ENCODE measurements at regions not wholly inside any gene's neighbourhood (a gene's known extent, or its start where the extent isn't known, plus 50 kb on each side); places are given as distances from the start of the nearest gene placed in this dataset.

DNA sequence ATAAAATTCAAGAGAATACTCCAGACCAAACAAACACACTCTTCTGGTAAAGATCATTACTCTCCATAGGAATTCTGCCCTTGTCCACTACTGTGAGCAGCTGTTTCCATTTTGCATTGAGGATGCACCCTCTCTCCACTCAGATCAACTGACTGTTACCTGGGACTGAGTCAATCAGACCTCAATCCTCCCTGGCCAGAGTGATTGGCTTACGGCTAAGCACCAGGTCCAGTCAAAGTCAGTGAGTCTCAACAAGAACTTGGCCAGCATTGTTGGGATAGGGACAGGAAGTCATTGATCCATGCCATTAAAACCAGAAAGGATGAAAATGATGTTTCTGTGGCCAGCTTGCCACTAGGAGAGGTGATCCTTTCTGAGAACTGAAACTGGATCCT lies 79.7 kb downstream of the WNT5A start:
- H3K27ac ChIP-seq, result no peak overlapping the region
- no peak overlapping the region for H3K4me3 ChIP-seq
- H3K4me1 ChIP-seq (replicated peaks in 1 of 2), result no peaks in the 10 kb centered on the region
- no peaks in the 10 kb centered on the region for H3K36me3 ChIP-seq (replicated peaks in 1 of 2)
- H3K9me3 ChIP-seq (replicated peaks in 1 of 3), result peaks cover 0 to 3% (median 0%) of the 10 kb centered on the region in 3 donors
- WGBS, 4 donors, result 92 to 100% (median 98%) methylated on average over 1 of the region's 1 CpG
- H3K27me3 ChIP-seq, result no peaks in the 10 kb centered on the region
- intact Hi-C loops (cut with DNase I), result no loop called here
- DNase-seq, result no peak
- TF ChIP-seq POLR2A (IDR thresholded peaks at IDR 0.05), result no peak
- TF ChIP-seq, protein P1, sequence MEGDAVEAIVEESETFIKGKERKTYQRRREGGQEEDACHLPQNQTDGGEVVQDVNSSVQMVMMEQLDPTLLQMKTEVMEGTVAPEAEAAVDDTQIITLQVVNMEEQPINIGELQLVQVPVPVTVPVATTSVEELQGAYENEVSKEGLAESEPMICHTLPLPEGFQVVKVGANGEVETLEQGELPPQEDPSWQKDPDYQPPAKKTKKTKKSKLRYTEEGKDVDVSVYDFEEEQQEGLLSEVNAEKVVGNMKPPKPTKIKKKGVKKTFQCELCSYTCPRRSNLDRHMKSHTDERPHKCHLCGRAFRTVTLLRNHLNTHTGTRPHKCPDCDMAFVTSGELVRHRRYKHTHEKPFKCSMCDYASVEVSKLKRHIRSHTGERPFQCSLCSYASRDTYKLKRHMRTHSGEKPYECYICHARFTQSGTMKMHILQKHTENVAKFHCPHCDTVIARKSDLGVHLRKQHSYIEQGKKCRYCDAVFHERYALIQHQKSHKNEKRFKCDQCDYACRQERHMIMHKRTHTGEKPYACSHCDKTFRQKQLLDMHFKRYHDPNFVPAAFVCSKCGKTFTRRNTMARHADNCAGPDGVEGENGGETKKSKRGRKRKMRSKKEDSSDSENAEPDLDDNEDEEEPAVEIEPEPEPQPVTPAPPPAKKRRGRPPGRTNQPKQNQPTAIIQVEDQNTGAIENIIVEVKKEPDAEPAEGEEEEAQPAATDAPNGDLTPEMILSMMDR (IDR thresholded peaks at IDR 0.05), result no peak

DNA sequence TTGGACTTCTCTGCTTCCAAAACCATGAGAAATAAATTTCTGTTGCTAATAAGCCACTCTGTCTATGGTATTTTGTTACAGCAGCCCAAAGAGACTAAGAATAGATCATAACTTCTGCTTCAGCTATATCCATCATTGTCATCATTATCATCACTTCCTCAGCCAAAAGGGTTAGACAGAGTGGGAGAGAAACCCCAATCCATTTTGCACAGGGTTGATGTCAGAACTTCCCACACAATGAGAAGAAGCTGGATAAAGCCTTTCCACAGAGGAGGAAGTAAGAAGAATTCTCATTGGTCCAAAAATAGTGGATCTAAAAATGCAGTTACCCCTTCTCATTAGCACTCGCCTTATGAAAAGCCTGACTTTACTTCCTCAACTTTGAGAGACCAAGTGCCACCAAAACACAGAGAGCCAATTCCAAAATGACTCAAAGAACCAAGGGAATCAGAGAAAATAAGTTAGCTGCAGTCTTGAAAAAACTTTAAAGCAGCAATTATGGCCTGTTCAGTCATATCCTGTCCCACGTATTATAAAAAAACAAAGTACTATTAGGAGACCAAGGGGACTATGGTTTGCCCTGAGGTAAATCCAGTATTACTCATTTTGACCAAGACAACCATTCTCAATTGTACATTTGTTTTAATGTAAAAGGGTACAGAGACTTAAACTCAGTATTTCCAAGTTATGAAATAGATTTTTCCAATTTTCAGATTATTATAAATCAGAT lies 80.2 kb downstream of the WNT5A start:
- no peak overlapping the region for H3K27ac ChIP-seq
- H3K36me3 ChIP-seq (replicated peaks in 1 of 2), result no peaks in the 10 kb centered on the region
- no peak for DNase-seq
- no peaks in the 10 kb centered on the region for H3K4me1 ChIP-seq (replicated peaks in 1 of 2)
- no peaks in the 10 kb centered on the region for H3K27me3 ChIP-seq
- no peak overlapping the region for H3K4me3 ChIP-seq
- intact Hi-C loops (cut with DNase I), result no loop called here
- no peak for TF ChIP-seq POLR2A (IDR thresholded peaks at IDR 0.05)
- TF ChIP-seq, protein P1 (IDR thresholded peaks at IDR 0.05), result no peak
- H3K9me3 ChIP-seq (replicated peaks in 1 of 3), result peaks cover 0 to 3% (median 0%) of the 10 kb centered on the region in 3 donors
- WGBS, 4 donors, result 67 to 74% (median 72%) methylated on average over 2 of the region's 2 CpGs

DNA sequence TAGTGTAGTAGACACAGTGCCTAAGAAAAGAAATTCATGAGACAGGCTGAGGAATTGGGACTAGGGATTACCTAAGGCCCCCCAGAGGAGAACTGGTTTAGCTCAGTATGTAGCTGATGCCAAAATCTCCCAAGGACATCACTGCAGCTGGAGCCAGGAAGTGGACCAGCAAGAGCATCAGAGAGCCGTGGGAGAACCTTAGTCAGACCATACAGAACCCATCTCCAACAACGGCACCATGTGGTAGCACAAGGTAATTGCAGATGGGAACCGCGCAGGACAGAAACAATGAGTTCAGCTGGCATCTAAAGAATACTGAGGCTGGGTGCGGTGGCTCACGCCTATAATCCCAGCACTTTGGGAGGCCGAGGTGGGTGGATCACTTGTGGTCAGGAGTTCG lies 81.7 kb downstream of the WNT5A start:
- DNase-seq, result peak in 1 of 7 donors; percentile 21
- no peak overlapping the region for H3K4me3 ChIP-seq
- no peaks in the 10 kb centered on the region for H3K4me1 ChIP-seq (replicated peaks in 1 of 2)
- H3K36me3 ChIP-seq (replicated peaks in 1 of 2), result no peaks in the 10 kb centered on the region
- no peaks in the 10 kb centered on the region for H3K27me3 ChIP-seq
- intact Hi-C loops (cut with DNase I), result no loop called here
- WGBS, 4 donors, result 40 to 54% (median 46%) methylated on average over 8 of the region's 8 CpGs
- no peak overlapping the region for H3K27ac ChIP-seq
- TF ChIP-seq, protein P1 (IDR thresholded peaks at IDR 0.05), result peak in 2 of 6 experiments; percentile 17 to 29
- TF ChIP-seq POLR2A (IDR thresholded peaks at IDR 0.05), result no peak
- peaks cover 0 to 3% (median 0%) of the 10 kb centered on the region in 3 donors for H3K9me3 ChIP-seq (replicated peaks in 1 of 3)

DNA sequence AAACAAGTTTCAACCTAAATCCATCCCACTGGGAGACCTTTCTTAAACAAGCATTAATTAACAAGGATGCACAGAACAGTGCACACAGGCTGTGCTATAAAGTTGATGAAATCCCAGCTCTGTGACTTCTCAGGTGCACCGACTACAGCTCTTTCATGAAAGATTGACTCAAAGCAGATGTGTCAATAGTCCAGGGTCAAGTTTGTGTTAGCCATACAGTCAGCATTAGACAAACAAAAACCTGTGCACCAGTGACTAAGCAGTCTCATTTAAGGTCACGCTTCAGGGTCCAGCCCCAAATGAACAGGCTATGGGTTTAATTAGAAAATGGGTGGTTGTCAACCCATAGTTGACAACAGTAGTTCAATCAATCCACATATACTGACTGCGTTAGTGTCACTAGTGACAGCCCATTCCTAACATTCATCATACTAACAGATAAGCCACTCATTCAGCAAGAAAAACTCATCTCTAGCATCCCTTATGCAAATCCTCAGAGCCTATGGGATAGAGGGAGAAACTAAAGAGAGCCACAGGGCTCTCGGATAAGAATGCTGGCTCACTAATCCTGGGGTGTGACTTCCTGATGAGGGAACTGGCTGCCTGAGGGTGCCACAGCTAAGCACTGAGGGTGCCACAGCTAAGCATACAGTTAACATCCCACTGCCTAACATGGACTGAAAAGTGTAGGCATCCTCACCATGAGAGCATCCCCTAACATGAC lies 84.1 kb downstream of the WNT5A start:
- H3K36me3 ChIP-seq (replicated peaks in 1 of 2), result no peaks in the 10 kb centered on the region
- no peak overlapping the region for H3K27ac ChIP-seq
- 54 to 60% (median 58%) methylated on average over 3 to 4 of the region's 4 CpGs for WGBS, 4 donors
- intact Hi-C loops (cut with DNase I), result no loop called here
- DNase-seq, result no peak
- H3K27me3 ChIP-seq, result no peaks in the 10 kb centered on the region
- no peaks in the 10 kb centered on the region for H3K4me1 ChIP-seq (replicated peaks in 1 of 2)
- no peak overlapping the region for H3K4me3 ChIP-seq
- TF ChIP-seq POLR2A (IDR thresholded peaks at IDR 0.05), result no peak
- TF ChIP-seq, protein P1 (IDR thresholded peaks at IDR 0.05), result no peak
- peaks cover 0 to 3% (median 0%) of the 10 kb centered on the region in 3 donors for H3K9me3 ChIP-seq (replicated peaks in 1 of 3)
